ENCODE measurements at regions not wholly inside any gene's neighbourhood (a gene's known extent, or its start where the extent isn't known, plus 50 kb on each side); places are given as distances from the start of the nearest gene placed in this dataset.

- FAIRE-seq: no peak
- TF ChIP-seq POLR2AphosphoS5 (IDR thresholded peaks at IDR 0.05; ENCODE audit: low read depth, low read length) (no peak), POLR2A (IDR thresholded peaks at IDR 0.05; ENCODE audit: low read depth, low read length) (no peak), POU2F2 (IDR thresholded peaks at IDR 0.05; ENCODE audit: low read depth, low read length) (no peak), PAX5 (IDR thresholded peaks at IDR 0.05; ENCODE audit: insufficient read depth, low read length, severe bottlenecking) (no peak), TAF1 (IDR thresholded peaks at IDR 0.05; ENCODE audit: low read depth, low read length) (no peak), SPI1 (IDR thresholded peaks at IDR 0.05; ENCODE audit: low read depth, low read length) (no peak)
- no peak for DNase-seq (ENCODE audit: insufficient read length, low spot score)
Observed at GRCh38 chr14:62592877-62593276, 452.4 kb downstream of the KCNH5 start.

DNA sequence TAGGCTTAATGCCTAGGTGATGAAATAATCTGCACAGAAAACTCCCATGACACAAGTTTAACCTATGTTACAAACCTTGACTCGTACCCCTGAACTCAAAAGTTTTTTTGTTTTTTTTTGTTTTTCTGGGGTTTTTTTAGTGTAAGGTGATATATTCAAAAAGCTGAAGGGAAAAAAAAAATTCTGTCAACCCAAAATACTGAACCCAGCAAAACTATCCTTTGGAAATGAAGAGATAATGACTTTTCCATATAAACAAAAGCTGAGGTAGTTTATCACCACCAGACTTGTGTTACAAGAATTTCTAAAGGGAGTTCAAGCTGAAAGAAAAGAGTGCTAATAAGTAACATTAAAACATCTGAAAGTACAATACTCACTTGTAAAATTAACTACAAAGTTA is 448.1 kb downstream of the KCNH5 start:
- DNase-seq (ENCODE audit: insufficient read length, low spot score): no peak
- TF ChIP-seq PAX5 (IDR thresholded peaks at IDR 0.05; ENCODE audit: insufficient read depth, low read length, severe bottlenecking) (no peak), SPI1 (IDR thresholded peaks at IDR 0.05; ENCODE audit: low read depth, low read length) (no peak), POLR2AphosphoS5 (IDR thresholded peaks at IDR 0.05; ENCODE audit: low read depth, low read length) (no peak), TAF1 (IDR thresholded peaks at IDR 0.05; ENCODE audit: low read depth, low read length) (no peak), POU2F2 (IDR thresholded peaks at IDR 0.05; ENCODE audit: low read depth, low read length) (no peak), POLR2A (IDR thresholded peaks at IDR 0.05; ENCODE audit: low read depth, low read length) (no peak)
- FAIRE-seq: no peak

DNA sequence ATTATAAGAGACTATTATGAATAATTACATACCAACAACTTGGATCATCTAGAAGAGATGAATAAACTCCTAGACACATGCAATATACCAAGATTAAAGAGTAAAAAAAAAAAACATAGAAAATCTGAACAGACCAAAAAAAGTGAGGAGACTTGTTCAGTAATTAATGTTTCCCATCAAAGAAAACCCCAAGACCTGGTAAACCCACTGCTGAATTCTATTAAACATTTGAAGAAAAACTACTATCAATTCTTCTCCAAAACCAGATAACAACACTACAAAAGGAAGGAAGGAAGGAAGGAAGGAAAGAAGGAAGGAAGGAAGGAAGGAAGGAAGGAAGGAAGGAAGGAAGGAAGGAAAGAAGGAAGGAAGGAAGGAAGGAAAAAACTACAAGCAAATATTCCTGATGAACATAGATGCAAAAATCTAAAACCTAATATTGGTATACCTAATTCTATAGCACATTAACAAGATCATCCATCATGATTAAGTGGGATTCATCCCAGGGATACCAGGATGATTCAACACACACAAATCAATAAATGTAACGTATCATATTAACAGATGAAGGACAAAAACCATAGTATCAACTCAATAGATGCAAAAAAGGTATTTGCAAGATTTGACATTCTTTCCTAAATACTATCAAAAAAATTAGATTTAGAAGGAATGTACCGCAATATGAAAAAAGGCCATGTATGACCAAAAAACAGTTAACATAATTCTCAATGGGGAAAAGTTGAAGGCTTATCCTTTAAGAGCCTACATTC is 445.5 kb downstream of the KCNH5 start:
- no peak for TF ChIP-seq SPI1 (IDR thresholded peaks at IDR 0.05; ENCODE audit: low read depth, low read length)
- no peak for TF ChIP-seq PAX5 (IDR thresholded peaks at IDR 0.05; ENCODE audit: insufficient read depth, low read length, severe bottlenecking)
- TF ChIP-seq POLR2AphosphoS5 (IDR thresholded peaks at IDR 0.05; ENCODE audit: low read depth, low read length): no peak
- no peak for TF ChIP-seq POLR2A (IDR thresholded peaks at IDR 0.05; ENCODE audit: low read depth, low read length)
- no peak for TF ChIP-seq POU2F2 (IDR thresholded peaks at IDR 0.05; ENCODE audit: low read depth, low read length)
- no peak for TF ChIP-seq TAF1 (IDR thresholded peaks at IDR 0.05; ENCODE audit: low read depth, low read length)
- DNase-seq (ENCODE audit: insufficient read length, low spot score): no peak

GRCh38 chr14:62602712-62603111 is 442.5 kb downstream of the KCNH5 start:
- no peak for TF ChIP-seq POU2F2 (IDR thresholded peaks at IDR 0.05; ENCODE audit: low read depth, low read length)
- FAIRE-seq (no peak), DNase-seq (ENCODE audit: insufficient read length, low spot score) (no peak)

More for the DNA sequence above, 445.5 kb downstream of the KCNH5 start:
- FAIRE-seq: no peak

DNA sequence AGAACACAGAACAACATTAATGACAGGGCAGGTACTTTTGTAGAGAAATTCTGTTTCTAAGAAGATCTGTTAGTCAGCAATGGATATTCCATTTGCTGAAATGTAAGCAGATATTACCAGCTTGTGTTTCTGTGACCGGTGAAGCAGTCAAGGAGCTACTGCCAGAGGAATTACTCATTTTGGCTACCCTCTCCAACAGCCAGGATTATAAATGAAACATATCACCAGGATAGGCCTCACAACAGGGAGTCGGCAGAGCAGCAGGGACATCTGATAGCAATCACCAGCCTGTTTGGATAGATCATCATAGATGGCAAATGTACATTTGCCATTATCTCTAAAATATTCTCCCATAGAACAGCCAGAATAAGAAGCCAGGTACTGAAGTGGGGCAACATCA is 440.7 kb downstream of the KCNH5 start:
- FAIRE-seq (no peak), DNase-seq (ENCODE audit: insufficient read length, low spot score) (no peak)
- TF ChIP-seq PAX5 (IDR thresholded peaks at IDR 0.05; ENCODE audit: insufficient read depth, low read length, severe bottlenecking) (no peak), TAF1 (IDR thresholded peaks at IDR 0.05; ENCODE audit: low read depth, low read length) (no peak), POLR2A (IDR thresholded peaks at IDR 0.05; ENCODE audit: low read depth, low read length) (no peak), POU2F2 (IDR thresholded peaks at IDR 0.05; ENCODE audit: low read depth, low read length) (no peak), POLR2AphosphoS5 (IDR thresholded peaks at IDR 0.05; ENCODE audit: low read depth, low read length) (no peak), SPI1 (IDR thresholded peaks at IDR 0.05; ENCODE audit: low read depth, low read length) (no peak)

DNA sequence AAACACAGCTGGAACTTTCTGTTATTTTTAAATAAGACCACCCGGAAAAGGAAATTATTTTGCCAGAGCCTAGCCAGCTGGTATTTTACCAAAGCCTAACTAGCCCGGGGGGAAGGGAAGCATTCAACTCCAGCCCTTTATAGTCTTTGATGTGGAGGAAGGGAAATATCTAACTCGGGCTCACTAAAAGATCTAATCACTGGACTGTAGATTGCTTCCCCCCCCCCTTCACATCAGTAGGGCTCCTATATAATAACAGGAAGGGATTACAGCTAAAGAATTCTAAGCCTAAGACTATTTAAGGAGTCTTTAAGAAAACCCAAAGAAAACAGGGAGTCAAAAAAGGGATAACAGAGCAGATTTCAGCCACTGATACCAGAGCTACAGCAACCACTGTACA is 431.1 kb downstream of the KCNH5 start:
- FAIRE-seq: no peak
- TF ChIP-seq POLR2AphosphoS5 (IDR thresholded peaks at IDR 0.05; ENCODE audit: low read depth, low read length) (no peak), PAX5 (IDR thresholded peaks at IDR 0.05; ENCODE audit: insufficient read depth, low read length, severe bottlenecking) (no peak), SPI1 (IDR thresholded peaks at IDR 0.05; ENCODE audit: low read depth, low read length) (no peak), POU2F2 (IDR thresholded peaks at IDR 0.05; ENCODE audit: low read depth, low read length) (no peak), POLR2A (IDR thresholded peaks at IDR 0.05; ENCODE audit: low read depth, low read length) (no peak), TAF1 (IDR thresholded peaks at IDR 0.05; ENCODE audit: low read depth, low read length) (no peak)
- DNase-seq (ENCODE audit: insufficient read length, low spot score): no peak

- no peak for TF ChIP-seq TAF1 (IDR thresholded peaks at IDR 0.05; ENCODE audit: low read depth, low read length)
- no peak for TF ChIP-seq POLR2A (IDR thresholded peaks at IDR 0.05; ENCODE audit: low read depth, low read length)
- TF ChIP-seq PAX5 (IDR thresholded peaks at IDR 0.05; ENCODE audit: insufficient read depth, low read length, severe bottlenecking): no peak
- TF ChIP-seq SPI1 (IDR thresholded peaks at IDR 0.05; ENCODE audit: low read depth, low read length): no peak
- TF ChIP-seq POLR2AphosphoS5 (IDR thresholded peaks at IDR 0.05; ENCODE audit: low read depth, low read length): no peak
- TF ChIP-seq POU2F2 (IDR thresholded peaks at IDR 0.05; ENCODE audit: low read depth, low read length): no peak
- no peak for FAIRE-seq
Observed at GRCh38 chr14:62616668-62617067, 428.6 kb downstream of the KCNH5 start.

DNA sequence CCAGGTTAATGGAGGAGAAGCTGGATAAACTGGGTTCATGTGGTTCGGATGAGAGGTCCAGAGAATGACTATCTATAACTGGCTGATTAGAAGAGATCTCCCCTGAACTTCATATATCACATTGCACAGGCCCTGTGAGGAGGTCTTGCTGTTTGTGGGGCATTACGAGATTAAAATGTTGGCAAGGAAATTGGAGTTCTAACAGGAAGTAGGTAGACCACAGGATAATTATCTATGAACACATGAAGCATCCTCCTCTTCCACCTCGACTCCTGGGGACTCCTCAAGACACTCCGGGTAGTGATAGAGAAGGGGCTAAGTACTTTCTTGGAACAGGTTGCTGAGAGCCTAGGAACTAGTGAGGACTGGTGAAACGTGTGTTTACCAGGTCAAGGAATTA is 418.8 kb downstream of the KCNH5 start:
- FAIRE-seq: no peak
- TF ChIP-seq POU2F2 (IDR thresholded peaks at IDR 0.05; ENCODE audit: low read depth, low read length) (no peak), SPI1 (IDR thresholded peaks at IDR 0.05; ENCODE audit: low read depth, low read length) (no peak), POLR2AphosphoS5 (IDR thresholded peaks at IDR 0.05; ENCODE audit: low read depth, low read length) (no peak), POLR2A (IDR thresholded peaks at IDR 0.05; ENCODE audit: low read depth, low read length) (no peak), PAX5 (IDR thresholded peaks at IDR 0.05; ENCODE audit: insufficient read depth, low read length, severe bottlenecking) (no peak), TAF1 (IDR thresholded peaks at IDR 0.05; ENCODE audit: low read depth, low read length) (no peak)
- DNase-seq (ENCODE audit: insufficient read length, low spot score): no peak

More at GRCh38 chr14:62616668-62617067, 428.6 kb downstream of the KCNH5 start:
- DNase-seq (ENCODE audit: insufficient read length, low spot score): no peak

GRCh38 chr14:62629176-62629725 is 416.0 kb downstream of the KCNH5 start:
- DNase-seq (ENCODE audit: insufficient read length, low spot score) (no peak), FAIRE-seq (no peak)
- no peak for TF ChIP-seq POLR2A (IDR thresholded peaks at IDR 0.05; ENCODE audit: low read depth, low read length)
- TF ChIP-seq PAX5 (IDR thresholded peaks at IDR 0.05; ENCODE audit: insufficient read depth, low read length, severe bottlenecking): no peak
- TF ChIP-seq TAF1 (IDR thresholded peaks at IDR 0.05; ENCODE audit: low read depth, low read length): no peak
- TF ChIP-seq SPI1 (IDR thresholded peaks at IDR 0.05; ENCODE audit: low read depth, low read length): no peak
- TF ChIP-seq POU2F2 (IDR thresholded peaks at IDR 0.05; ENCODE audit: low read depth, low read length): no peak
- no peak for TF ChIP-seq POLR2AphosphoS5 (IDR thresholded peaks at IDR 0.05; ENCODE audit: low read depth, low read length)

All from GM12891 (cell line).